Adrenal gland (tissue), 5 donors: ENCODE measurements at regions not wholly inside any gene's neighbourhood (a gene's known extent, or its start where the extent isn't known, plus 50 kb on each side); places are given as distances from the start of the nearest gene placed in this dataset.

Experiments used
- POLR2A ChIP-seq, 2 donors: fragments of 450-650 bp; IDR thresholded peaks; one replicate each; pipeline ENCODE4 v1.6.1; 2017; ENCODE audit warnings: antibody characterized with exemption in 2 of 2, mild to moderate bottlenecking in 2 of 2, moderate library complexity in 1 of 2
- TF ChIP-seq, protein P1 (sequence below), 6 experiments: fragments of 450-650 bp in 4 of 6; fragments of 200-600 bp in 2 of 6; sonication (generic) in 1 of 6; IDR thresholded peaks; 1 replicate in 5 of 6; 2 replicates in 1 of 6; pipeline versions ENCODE4 v1.5.1 to v1.8.0; 2016 to 2021; ENCODE audit warnings: antibody characterized with exemption in 6 of 6, mild to moderate bottlenecking in 2 of 6, moderate library complexity in 1 of 6
- donor health status: DM: no; HTN: no; CAD: no.

DNA sequence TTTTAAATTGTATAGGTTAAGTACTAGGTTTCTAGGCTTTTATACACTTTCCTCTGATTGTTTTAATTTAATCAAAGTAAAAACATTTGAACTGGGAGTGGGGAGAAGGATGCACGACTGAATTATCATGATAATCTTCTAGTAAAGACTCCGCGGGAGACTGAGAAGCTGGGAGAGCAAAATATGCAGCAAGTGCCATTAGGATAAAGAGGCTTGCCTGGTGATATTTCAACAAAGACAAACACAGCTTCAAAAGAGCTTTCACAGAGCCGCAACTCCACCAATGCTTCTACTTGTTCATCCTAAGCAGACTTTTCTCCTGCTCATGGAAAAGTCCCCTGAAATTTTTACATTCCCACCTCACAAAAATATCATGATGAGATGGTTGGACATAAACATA is 239.0 kb upstream of the PTBP2 start:
- TF ChIP-seq, protein P1, sequence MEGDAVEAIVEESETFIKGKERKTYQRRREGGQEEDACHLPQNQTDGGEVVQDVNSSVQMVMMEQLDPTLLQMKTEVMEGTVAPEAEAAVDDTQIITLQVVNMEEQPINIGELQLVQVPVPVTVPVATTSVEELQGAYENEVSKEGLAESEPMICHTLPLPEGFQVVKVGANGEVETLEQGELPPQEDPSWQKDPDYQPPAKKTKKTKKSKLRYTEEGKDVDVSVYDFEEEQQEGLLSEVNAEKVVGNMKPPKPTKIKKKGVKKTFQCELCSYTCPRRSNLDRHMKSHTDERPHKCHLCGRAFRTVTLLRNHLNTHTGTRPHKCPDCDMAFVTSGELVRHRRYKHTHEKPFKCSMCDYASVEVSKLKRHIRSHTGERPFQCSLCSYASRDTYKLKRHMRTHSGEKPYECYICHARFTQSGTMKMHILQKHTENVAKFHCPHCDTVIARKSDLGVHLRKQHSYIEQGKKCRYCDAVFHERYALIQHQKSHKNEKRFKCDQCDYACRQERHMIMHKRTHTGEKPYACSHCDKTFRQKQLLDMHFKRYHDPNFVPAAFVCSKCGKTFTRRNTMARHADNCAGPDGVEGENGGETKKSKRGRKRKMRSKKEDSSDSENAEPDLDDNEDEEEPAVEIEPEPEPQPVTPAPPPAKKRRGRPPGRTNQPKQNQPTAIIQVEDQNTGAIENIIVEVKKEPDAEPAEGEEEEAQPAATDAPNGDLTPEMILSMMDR (IDR thresholded peaks at IDR 0.05), result no peak
- TF ChIP-seq POLR2A (IDR thresholded peaks at IDR 0.05), result no peak
